ENCODE measurements at regions not wholly inside any gene's neighbourhood (a gene's known extent, or its start where the extent isn't known, plus 50 kb on each side); places are given as distances from the start of the nearest gene placed in this dataset.

- no peaks in the 10 kb centered on the region for H3K9me3 ChIP-seq (ENCODE audit: low read length)
- DNase-seq (ENCODE audit: low spot score) = no peak
- intact Hi-C loops (cut with micrococcal nuclease; ENCODE audit: unreplicated experiment) = no loop called here
- no peak overlapping the region for H3K4me3 ChIP-seq (replicated peaks in 1 of 3; ENCODE audit: insufficient read depth in 1 of 3, low read depth in 2 of 3, low read length in 3 of 3)
- no peaks in the 10 kb centered on the region for H3K27me3 ChIP-seq (ENCODE audit: control insufficient read depth in 1 of 2, insufficient read depth in 2 of 2, low read length in 2 of 2)
- no peaks in the 10 kb centered on the region for H3K79me2 ChIP-seq (ENCODE audit: insufficient read depth, low read length)
- CTCF ChIA-PET (ENCODE audit: low intra/inter-chr PET ratio, low total read pairs) = no interaction called here
- in situ Hi-C loops (cut with HindIII; ENCODE audit: extremely low pct_ligation_motif_present, low pct_unique_long_range_greater_than_20kb) = no loop called here
- no TSS peak for BruUV-seq (replicated peaks)
- no peak for TF ChIP-seq ZNF562 (CRISPR knock-in tag; IDR thresholded peaks at IDR 0.05; ENCODE audit: borderline replicate concordance)
- TF ChIP-seq HNRNPL (IDR thresholded peaks at IDR 0.05; ENCODE audit: low read depth, low read length) = no peak
- no peak for TF ChIP-seq DRAP1 (CRISPR knock-in tag; IDR thresholded peaks at IDR 0.05)
- TF ChIP-seq ZNF12 (CRISPR knock-in tag; IDR thresholded peaks at IDR 0.05) = no peak
- no peaks in the 10 kb centered on the region for H3K4me1 ChIP-seq (ENCODE audit: insufficient read depth, low read length)
- no peak overlapping the region for H2AFZ ChIP-seq (ENCODE audit: low read length)
- H3K4me2 ChIP-seq (ENCODE audit: low read depth, low read length) = no peak overlapping the region
- no peaks in the 10 kb centered on the region for H3K36me3 ChIP-seq (replicated peaks in 1 of 2; ENCODE audit: control insufficient read depth in 1 of 2, insufficient read depth in 2 of 2, low read length in 2 of 2)
- no peak overlapping the region for H3K9ac ChIP-seq (ENCODE audit: insufficient read depth, low read depth, low read length)
- H4K20me1 ChIP-seq (ENCODE audit: insufficient read depth, low read length) = no peaks in the 10 kb centered on the region
- H3K27ac ChIP-seq (ENCODE audit: extremely low read length, insufficient read depth, low read length) = no peak overlapping the region
- POLR2A ChIA-PET = no interaction called here
- FAIRE-seq = no peak
- ATAC-seq = no peak
Observed at GRCh38 chr10:90204956-90205314, 503.5 kb downstream of the KIF20B start.

GRCh38 chr10:90205340-90205739 is 503.9 kb downstream of the KIF20B start:
- in situ Hi-C loops (cut with HindIII; ENCODE audit: extremely low pct_ligation_motif_present, low pct_unique_long_range_greater_than_20kb) (no loop called here), intact Hi-C loops (cut with micrococcal nuclease; ENCODE audit: unreplicated experiment) (no loop called here)
- Histone ChIP-seq H3K9me3 (ENCODE audit: low read length) (no peaks in the 10 kb centered on the region), H3K4me2 (ENCODE audit: low read depth, low read length) (no peak overlapping the region), H3K4me1 (ENCODE audit: insufficient read depth, low read length) (no peaks in the 10 kb centered on the region), H4K20me1 (ENCODE audit: insufficient read depth, low read length) (no peaks in the 10 kb centered on the region), H2AFZ (ENCODE audit: low read length) (no peak overlapping the region), H3K9ac (ENCODE audit: insufficient read depth, low read depth, low read length) (no peak overlapping the region), H3K79me2 (ENCODE audit: insufficient read depth, low read length) (no peaks in the 10 kb centered on the region), H3K4me3 (replicated peaks in 1 of 3; ENCODE audit: insufficient read depth in 1 of 3, low read depth in 2 of 3, low read length in 3 of 3) (no peak overlapping the region), H3K27ac (ENCODE audit: extremely low read length, insufficient read depth, low read length) (no peak overlapping the region), H3K27me3 (ENCODE audit: control insufficient read depth in 1 of 2, insufficient read depth in 2 of 2, low read length in 2 of 2) (no peaks in the 10 kb centered on the region), H3K36me3 (replicated peaks in 1 of 2; ENCODE audit: control insufficient read depth in 1 of 2, insufficient read depth in 2 of 2, low read length in 2 of 2) (no peaks in the 10 kb centered on the region)
- DNase-seq (ENCODE audit: low spot score) (no peak), FAIRE-seq (no peak), ATAC-seq (no peak)
- no TSS peak for BruUV-seq (replicated peaks)
- ChIA-PET CTCF (ENCODE audit: low intra/inter-chr PET ratio, low total read pairs) (no interaction called here), POLR2A (no interaction called here)
- WGBS (ENCODE audit: low lambda C conversion rate) = 0% methylated on average over 3 of the region's 3 CpGs
- TF ChIP-seq KLF6 (CRISPR knock-in tag; IDR thresholded peaks at IDR 0.05) (no peak), ZNF616 (CRISPR knock-in tag; IDR thresholded peaks at IDR 0.05; ENCODE audit: low read depth) (no peak), ZFX (CRISPR knock-in tag; IDR thresholded peaks at IDR 0.05; ENCODE audit: low read depth) (no peak), ZNF432 (CRISPR knock-in tag; IDR thresholded peaks at IDR 0.05; ENCODE audit: borderline replicate concordance) (no peak), SKI (IDR thresholded peaks at IDR 0.05; ENCODE audit: partially characterized antibody) (no peak), ZNF567 (CRISPR knock-in tag; IDR thresholded peaks at IDR 0.05; ENCODE audit: borderline replicate concordance) (no peak), ZNF766 (CRISPR knock-in tag; IDR thresholded peaks at IDR 0.05; ENCODE audit: borderline replicate concordance) (no peak), ZFP82 (CRISPR knock-in tag; IDR thresholded peaks at IDR 0.05; ENCODE audit: borderline replicate concordance) (no peak), RERE (CRISPR knock-in tag; IDR thresholded peaks at IDR 0.05; ENCODE audit: low read depth) (no peak), LCORL (IDR thresholded peaks at IDR 0.05) (no peak), LCORL (CRISPR knock-in tag; IDR thresholded peaks at IDR 0.05) (no peak), ZNF788 (CRISPR knock-in tag; IDR thresholded peaks at IDR 0.05; ENCODE audit: borderline replicate concordance) (no peak)

Measured in HepG2 (cell line).